SK-N-SH treated with all-trans-retinoic acid at 6 μM for 48 hours (cell line): ENCODE measurements at regions not wholly inside any gene's neighbourhood (a gene's known extent, or its start where the extent isn't known, plus 50 kb on each side); places are given as distances from the start of the nearest gene placed in this dataset.

Experiments used
- ATAC-seq: fragments of 200-7000 bp; cut with Tn5 transposase; 3 replicates; pipeline ENCODE4 v1.9.1; 2020; ENCODE audit warnings: mild to moderate bottlenecking, moderate library complexity
- BACH2 ChIP-seq: fragments of 250-450 bp; sonication (Bioruptor Pico); IDR thresholded peaks from 2 replicates; pipeline ENCODE4 v1.9.0; 2021; ENCODE audit warnings: mild to moderate bottlenecking, borderline replicate concordance
- CREB5 ChIP-seq: fragments of 250-450 bp; sonication (Bioruptor Pico); IDR thresholded peaks from 2 replicates; pipeline ENCODE4 v1.5.1; 2020; ENCODE audit warnings: low read depth, mild to moderate bottlenecking, moderate library complexity
- CSRNP3 ChIP-seq: fragments of 250-450 bp; sonication (Bioruptor Pico); IDR thresholded peaks from 2 replicates; pipeline ENCODE4 v1.5.1; 2021; ENCODE audit warnings: mild to moderate bottlenecking, moderate library complexity
- ESRRG ChIP-seq: fragments of 250-450 bp; sonication (Bioruptor Pico); IDR thresholded peaks from 2 replicates; pipeline ENCODE4 v1.6.1; 2021; ENCODE audit warnings: mild to moderate bottlenecking
- OSR1 ChIP-seq: fragments of 250-450 bp; sonication (Bioruptor Pico); IDR thresholded peaks from 2 replicates; pipeline ENCODE4 v1.8.0; 2022; ENCODE audit warnings: moderate library complexity, mild to moderate bottlenecking, inconsistent platforms
- POU6F1 ChIP-seq: fragments of 250-450 bp; sonication (Bioruptor Pico); IDR thresholded peaks from 2 replicates; pipeline ENCODE4 v1.8.0; 2021; ENCODE audit warnings: low read depth, mild to moderate bottlenecking, moderate library complexity, borderline replicate concordance
- PPARA ChIP-seq: fragments of 250-450 bp; sonication (Bioruptor Pico); IDR thresholded peaks from 2 replicates; pipeline ENCODE4 v1.5.0; 2020; ENCODE audit warnings: mild to moderate bottlenecking, borderline replicate concordance
- SNAI2 ChIP-seq: fragments of 250-450 bp; sonication (Bioruptor Pico); IDR thresholded peaks from 2 replicates; pipeline ENCODE4 v1.5.0; 2020; ENCODE audit warnings: mild to moderate bottlenecking, moderate library complexity
- TCF4 ChIP-seq: fragments of 250-450 bp; sonication (Bioruptor Pico); IDR thresholded peaks from 2 replicates; pipeline ENCODE4 v1.8.0; 2021; ENCODE audit warnings: mild to moderate bottlenecking, moderate library complexity, borderline replicate concordance
- ZC3H10 ChIP-seq: fragments of 250-450 bp; sonication (Bioruptor Pico); IDR thresholded peaks from 2 replicates; pipeline ENCODE4 v1.5.1; 2021; ENCODE audit warnings: mild to moderate bottlenecking, moderate library complexity
- ZFP3 ChIP-seq: fragments of 250-450 bp; sonication (Bioruptor Pico); IDR thresholded peaks from 2 replicates; pipeline ENCODE4 v1.5.0; 2020; ENCODE audit warnings: mild to moderate bottlenecking, moderate library complexity
- ZNF8 ChIP-seq: fragments of 450-650 bp; formaldehyde crosslinking; IDR thresholded peaks from 2 replicates; pipeline ENCODE4 v1.5.0; 2020; ENCODE audit warnings: mild to moderate bottlenecking, moderate library complexity
- TF ChIP-seq, protein P1 (sequence below): fragments of 250-450 bp; sonication (Bioruptor Pico); IDR thresholded peaks from 2 replicates; pipeline ENCODE4 v1.5.0; 2020; ENCODE audit warnings: mild to moderate bottlenecking, moderate library complexity
- TF ChIP-seq, protein P2 (sequence below): fragments of 250-450 bp; sonication (Bioruptor Pico); IDR thresholded peaks from 2 replicates; pipeline ENCODE4 v1.8.0; 2020; ENCODE audit warnings: mild to moderate bottlenecking, moderate library complexity, borderline replicate concordance

DNA sequence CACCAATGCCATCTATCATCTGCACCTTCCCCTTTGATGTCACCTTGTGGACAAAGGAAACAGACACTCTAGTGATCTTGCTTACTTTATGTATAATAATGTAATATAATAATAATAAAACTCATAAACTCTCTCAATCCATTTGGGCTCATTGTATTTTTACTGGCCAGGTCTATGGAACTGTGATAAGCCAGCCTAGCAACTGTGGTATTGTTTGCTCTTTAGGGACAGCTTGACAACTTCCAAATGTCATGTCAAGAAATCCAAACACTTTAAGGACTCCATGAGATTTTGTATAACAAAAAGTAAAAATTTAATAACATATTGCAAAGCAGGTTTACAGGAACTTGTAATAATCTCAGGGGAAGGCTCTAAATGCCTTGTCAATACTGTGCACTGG, 1163.4 kb upstream of the TMPRSS15 start (continued):
- TF ChIP-seq, protein P1, sequence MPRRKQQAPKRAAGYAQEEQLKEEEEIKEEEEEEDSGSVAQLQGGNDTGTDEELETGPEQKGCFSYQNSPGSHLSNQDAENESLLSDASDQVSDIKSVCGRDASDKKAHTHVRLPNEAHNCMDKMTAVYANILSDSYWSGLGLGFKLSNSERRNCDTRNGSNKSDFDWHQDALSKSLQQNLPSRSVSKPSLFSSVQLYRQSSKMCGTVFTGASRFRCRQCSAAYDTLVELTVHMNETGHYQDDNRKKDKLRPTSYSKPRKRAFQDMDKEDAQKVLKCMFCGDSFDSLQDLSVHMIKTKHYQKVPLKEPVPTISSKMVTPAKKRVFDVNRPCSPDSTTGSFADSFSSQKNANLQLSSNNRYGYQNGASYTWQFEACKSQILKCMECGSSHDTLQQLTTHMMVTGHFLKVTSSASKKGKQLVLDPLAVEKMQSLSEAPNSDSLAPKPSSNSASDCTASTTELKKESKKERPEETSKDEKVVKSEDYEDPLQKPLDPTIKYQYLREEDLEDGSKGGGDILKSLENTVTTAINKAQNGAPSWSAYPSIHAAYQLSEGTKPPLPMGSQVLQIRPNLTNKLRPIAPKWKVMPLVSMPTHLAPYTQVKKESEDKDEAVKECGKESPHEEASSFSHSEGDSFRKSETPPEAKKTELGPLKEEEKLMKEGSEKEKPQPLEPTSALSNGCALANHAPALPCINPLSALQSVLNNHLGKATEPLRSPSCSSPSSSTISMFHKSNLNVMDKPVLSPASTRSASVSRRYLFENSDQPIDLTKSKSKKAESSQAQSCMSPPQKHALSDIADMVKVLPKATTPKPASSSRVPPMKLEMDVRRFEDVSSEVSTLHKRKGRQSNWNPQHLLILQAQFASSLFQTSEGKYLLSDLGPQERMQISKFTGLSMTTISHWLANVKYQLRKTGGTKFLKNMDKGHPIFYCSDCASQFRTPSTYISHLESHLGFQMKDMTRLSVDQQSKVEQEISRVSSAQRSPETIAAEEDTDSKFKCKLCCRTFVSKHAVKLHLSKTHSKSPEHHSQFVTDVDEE, result no peak
- no peak for TF ChIP-seq PPARA (CRISPR knock-in tag)
- TF ChIP-seq, protein P2, sequence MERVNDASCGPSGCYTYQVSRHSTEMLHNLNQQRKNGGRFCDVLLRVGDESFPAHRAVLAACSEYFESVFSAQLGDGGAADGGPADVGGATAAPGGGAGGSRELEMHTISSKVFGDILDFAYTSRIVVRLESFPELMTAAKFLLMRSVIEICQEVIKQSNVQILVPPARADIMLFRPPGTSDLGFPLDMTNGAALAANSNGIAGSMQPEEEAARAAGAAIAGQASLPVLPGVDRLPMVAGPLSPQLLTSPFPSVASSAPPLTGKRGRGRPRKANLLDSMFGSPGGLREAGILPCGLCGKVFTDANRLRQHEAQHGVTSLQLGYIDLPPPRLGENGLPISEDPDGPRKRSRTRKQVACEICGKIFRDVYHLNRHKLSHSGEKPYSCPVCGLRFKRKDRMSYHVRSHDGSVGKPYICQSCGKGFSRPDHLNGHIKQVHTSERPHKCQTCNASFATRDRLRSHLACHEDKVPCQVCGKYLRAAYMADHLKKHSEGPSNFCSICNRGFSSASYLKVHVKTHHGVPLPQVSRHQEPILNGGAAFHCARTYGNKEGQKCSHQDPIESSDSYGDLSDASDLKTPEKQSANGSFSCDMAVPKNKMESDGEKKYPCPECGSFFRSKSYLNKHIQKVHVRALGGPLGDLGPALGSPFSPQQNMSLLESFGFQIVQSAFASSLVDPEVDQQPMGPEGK, result no peak

- TF ChIP-seq CREB5 (no peak), OSR1 (CRISPR knock-in tag) (no peak), BACH2 (CRISPR knock-in tag) (no peak), ZC3H10 (CRISPR knock-in tag) (no peak), ZNF8 (CRISPR knock-in tag) (no peak), ESRRG (no peak)
- TF ChIP-seq, protein P1, result no peak
- ATAC-seq, result no peak
Measured at GRCh38 chr21:19577381-19577780, 1173.8 kb upstream of the TMPRSS15 start.

- no peak for ATAC-seq
Measured at GRCh38 chr21:19590044-19590443, 1186.5 kb upstream of the TMPRSS15 start.

GRCh38 chr21:19603011-19603593, 1199.5 kb upstream of the TMPRSS15 start:
- ATAC-seq, result no peak
- no peak for TF ChIP-seq CSRNP3 (CRISPR knock-in tag)
- TF ChIP-seq, protein P2, result no peak
- no peak for TF ChIP-seq OSR1 (CRISPR knock-in tag)
- no peak for TF ChIP-seq POU6F1 (CRISPR knock-in tag)
- no peak for TF ChIP-seq SNAI2 (CRISPR knock-in tag)
- TF ChIP-seq TCF4, result no peak
- no peak for TF ChIP-seq ZNF8 (CRISPR knock-in tag)

More at GRCh38 chr21:19590044-19590443, 1186.5 kb upstream of the TMPRSS15 start:
- TF ChIP-seq ZFP3 (CRISPR knock-in tag) (no peak), TCF4 (no peak)
